Neural progenitor cell (in vitro differentiated cells): ENCODE measurements at regions not wholly inside any gene's neighbourhood (a gene's known extent, or its start where the extent isn't known, plus 50 kb on each side); places are given as distances from the start of the nearest gene placed in this dataset.

Experiments
- DNase-seq: peaks from one replicate; pipeline ENCODE4 v3.0.0-alpha.2; 2016; ENCODE audit warnings: low spot score
- H2AFZ ChIP-seq: fragments of 200-600 bp; sonication (generic); replicated peaks from 2 replicates; pipeline ENCODE4 v1.6.1; 2016; ENCODE audit warnings: antibody characterized with exemption
- H3F3A ChIP-seq: fragments of 200-600 bp; sonication (generic); 2 replicates; pipeline ENCODE4 v1.6.1; 2016; ENCODE audit warnings: antibody characterized with exemption, low read depth
- H3K27ac ChIP-seq: fragments of 200-600 bp; sonication (generic); 2 replicates; pipeline ENCODE4 v1.5.1; 2016; ENCODE audit warnings: mild to moderate bottlenecking
- H3K27me3 ChIP-seq: fragments of 200-600 bp; sonication (generic); 2 replicates; pipeline ENCODE4 v1.6.1; 2016; ENCODE audit warnings: mild to moderate bottlenecking, moderate library complexity
- H3K36me3 ChIP-seq: fragments of 200-600 bp; sonication (generic); 2 replicates; pipeline ENCODE4 v1.5.1; 2016
- H3K4me1 ChIP-seq: fragments of 200-600 bp; sonication (generic); 2 replicates; pipeline ENCODE4 v1.6.1; 2016; ENCODE audit warnings: mixed run types
- H3K4me2 ChIP-seq: fragments of 200-600 bp; sonication (generic); 2 replicates; pipeline ENCODE4 v1.6.1; 2016
- H3K4me3 ChIP-seq: fragments of 200-600 bp; sonication (generic); 2 replicates; pipeline ENCODE4 v1.5.1; 2016
- H3K79me2 ChIP-seq: fragments of 200-600 bp; sonication (generic); 2 replicates; pipeline ENCODE4 v1.6.1; 2016; ENCODE audit warnings: low read depth
- H3K9ac ChIP-seq: fragments of 200-600 bp; sonication (generic); 2 replicates; pipeline ENCODE4 v1.6.1; 2016
- H3K9me3 ChIP-seq: fragments of 200-600 bp; sonication (generic); 2 replicates; pipeline ENCODE4 v1.5.1; 2016; ENCODE audit warnings: low read depth
- H4K20me1 ChIP-seq: fragments of 200-600 bp; sonication (generic); 2 replicates; pipeline ENCODE4 v1.6.1; 2016; ENCODE audit warnings: low read depth
- H3K27ac Mint-ChIP-seq: 3 replicates; pipeline ENCODE4 v1.8.0; 2021; ENCODE audit warnings: mixed read lengths
- H3K27me3 Mint-ChIP-seq: 2 replicates; pipeline ENCODE4 v1.8.0; 2022; ENCODE audit warnings: low read depth, mild to moderate bottlenecking, inconsistent platforms, moderate library complexity, mixed read lengths; ENCODE audit not compliant: insufficient read depth
- H3K36me3 Mint-ChIP-seq: 3 replicates; pipeline ENCODE4 v1.8.0; 2021; ENCODE audit warnings: mixed read lengths
- H3K4me1 Mint-ChIP-seq: 3 replicates; pipeline ENCODE4 v1.8.0; 2021; ENCODE audit warnings: mixed read lengths
- H3K4me3 Mint-ChIP-seq: 3 replicates; pipeline ENCODE4 v1.8.0; 2021; ENCODE audit warnings: mild to moderate bottlenecking, moderate library complexity, mixed read lengths
- H3K9me3 Mint-ChIP-seq: 3 replicates; pipeline ENCODE4 v1.8.0; 2020; ENCODE audit warnings: mixed read lengths
- CTCF ChIP-seq: fragments of 200-600 bp; sonication (generic); IDR thresholded peaks from 2 replicates; pipeline ENCODE4 v1.5.1; 2017; ENCODE audit warnings: antibody characterized with exemption, mild to moderate bottlenecking
- EZH2 ChIP-seq: fragments of 200-600 bp; sonication (generic); IDR thresholded peaks from 2 replicates; pipeline ENCODE4 v1.6.1; 2017; ENCODE audit warnings: antibody characterized with exemption, mild to moderate bottlenecking, moderate library complexity
- EZH2phosphoT487 ChIP-seq: fragments of 200-600 bp; sonication (generic); IDR thresholded peaks from 2 replicates; pipeline ENCODE4 v1.6.1; 2017; ENCODE audit warnings: antibody characterized with exemption

GRCh38 chr14:83707056-83707455 lies 1822.9 kb upstream of the FLRT2 start:
- Histone ChIP-seq H3K27ac (peak overlapping the region; percentile 34), H3K36me3 (no peaks in the 10 kb centered on the region), H4K20me1 (no peaks in the 10 kb centered on the region), H2AFZ (no peak overlapping the region), H3K4me2 (peak overlapping the region; percentile 56), H3K4me1 (peaks cover 13% of the 10 kb centered on the region), H3K79me2 (no peaks in the 10 kb centered on the region), H3K4me3 (no peak overlapping the region), H3K9me3 (no peaks in the 10 kb centered on the region), H3K9ac (no peak overlapping the region), H3K27me3 (no peaks in the 10 kb centered on the region), H3F3A (no peaks in the 10 kb centered on the region)
- Mint-ChIP-seq H3K4me1 (peaks cover 14% of the 10 kb centered on the region), H3K36me3 (no peaks in the 10 kb centered on the region), H3K27me3 (no peaks in the 10 kb centered on the region), H3K27ac (no peak overlapping the region), H3K4me3 (no peak overlapping the region), H3K9me3 (no peaks in the 10 kb centered on the region)
- TF ChIP-seq EZH2 (no peak), EZH2phosphoT487 (no peak), CTCF (no peak)
- no peak for DNase-seq

GRCh38 chr14:83709116-83709515 lies 1820.8 kb upstream of the FLRT2 start:
- no peak overlapping the region for H3K4me2 ChIP-seq
- H3K4me1 Mint-ChIP-seq: peaks cover 14% of the 10 kb centered on the region
- H3K9me3 Mint-ChIP-seq: no peaks in the 10 kb centered on the region
- no peaks in the 10 kb centered on the region for H3K79me2 ChIP-seq
- H3K36me3 ChIP-seq: no peaks in the 10 kb centered on the region
- H3K9ac ChIP-seq: no peak overlapping the region
- DNase-seq: no peak
- H3K4me1 ChIP-seq: peaks cover 13% of the 10 kb centered on the region
- no peaks in the 10 kb centered on the region for H3K27me3 ChIP-seq
- H3K27ac ChIP-seq: no peak overlapping the region
- H3K36me3 Mint-ChIP-seq: no peaks in the 10 kb centered on the region
- no peaks in the 10 kb centered on the region for H3K27me3 Mint-ChIP-seq
- no peak overlapping the region for H3K27ac Mint-ChIP-seq
- no peak overlapping the region for H2AFZ ChIP-seq
- H3F3A ChIP-seq: no peaks in the 10 kb centered on the region
- no peaks in the 10 kb centered on the region for H3K9me3 ChIP-seq
- H4K20me1 ChIP-seq: no peaks in the 10 kb centered on the region
- no peak for TF ChIP-seq CTCF
- no peak for TF ChIP-seq EZH2phosphoT487
- no peak for TF ChIP-seq EZH2
- H3K4me3 Mint-ChIP-seq: no peak overlapping the region
- no peak overlapping the region for H3K4me3 ChIP-seq

GRCh38 chr14:83711046-83711445 lies 1818.9 kb upstream of the FLRT2 start:
- no peak overlapping the region for H3K9ac ChIP-seq
- H3K27ac Mint-ChIP-seq: no peak overlapping the region
- H3K4me1 Mint-ChIP-seq: peaks cover 11% of the 10 kb centered on the region
- no peaks in the 10 kb centered on the region for H3K36me3 ChIP-seq
- H3K4me2 ChIP-seq: no peak overlapping the region
- H3K79me2 ChIP-seq: no peaks in the 10 kb centered on the region
- no peaks in the 10 kb centered on the region for H3F3A ChIP-seq
- no peaks in the 10 kb centered on the region for H3K9me3 Mint-ChIP-seq
- H4K20me1 ChIP-seq: no peaks in the 10 kb centered on the region
- DNase-seq: no peak
- no peaks in the 10 kb centered on the region for H3K9me3 ChIP-seq
- H3K27me3 ChIP-seq: no peaks in the 10 kb centered on the region
- no peak for TF ChIP-seq EZH2phosphoT487
- TF ChIP-seq CTCF: no peak
- TF ChIP-seq EZH2: no peak
- H3K36me3 Mint-ChIP-seq: no peaks in the 10 kb centered on the region
- H3K4me3 ChIP-seq: no peak overlapping the region
- no peak overlapping the region for H3K4me3 Mint-ChIP-seq
- peaks cover 10% of the 10 kb centered on the region for H3K4me1 ChIP-seq
- no peak overlapping the region for H3K27ac ChIP-seq
- H3K27me3 Mint-ChIP-seq: no peaks in the 10 kb centered on the region
- H2AFZ ChIP-seq: no peak overlapping the region
